ENCODE measurements at regions not wholly inside any gene's neighbourhood (a gene's known extent, or its start where the extent isn't known, plus 50 kb on each side); places are given as distances from the start of the nearest gene placed in this dataset.
A peak's percentile ranks its signal among the peaks of the same experiment; 100 is the strongest.

GRCh38 chr9:16262477-16263261 lies 607.8 kb downstream of the BNC2 start:
- H4K91ac ChIP-seq (ENCODE audit: low read length): no peak overlapping the region
- no peaks in the 10 kb centered on the region for H3K79me1 ChIP-seq (replicated peaks; ENCODE audit: low read length, poor library complexity, severe bottlenecking)
- H3K27me3 ChIP-seq (ENCODE audit: control insufficient read depth in 1 of 2, insufficient read depth in 1 of 2, low read length in 2 of 2): peaks cover 0 to 9% of the 10 kb centered on the region in 2 experiments
- no peak overlapping the region for H3K9ac ChIP-seq (ENCODE audit: low read length)
- no peak overlapping the region for H3K4ac ChIP-seq (ENCODE audit: low read depth in 1 of 2, low read length in 2 of 2)
- no peak overlapping the region for H3K27ac ChIP-seq (ENCODE audit: low read length, poor library complexity, severe bottlenecking)
- H2BK5ac ChIP-seq (ENCODE audit: low read depth, low read length, poor library complexity, severe bottlenecking): no peak overlapping the region
- H2BK12ac ChIP-seq (ENCODE audit: low read length in 2 of 2): no peak overlapping the region
- H3K18ac ChIP-seq (ENCODE audit: low read depth in 1 of 2, low read length in 2 of 2): no peak overlapping the region
- H3K9me3 ChIP-seq (ENCODE audit: control insufficient read depth, low read length): no peaks in the 10 kb centered on the region
- H3K4me3 ChIP-seq (ENCODE audit: insufficient read depth in 1 of 2, low read depth in 1 of 2, low read length in 2 of 2): no peak overlapping the region
- H3K4me2 ChIP-seq (ENCODE audit: low read length, poor library complexity, severe bottlenecking): peak overlapping the region; percentile 1
- H3K36me3 ChIP-seq (ENCODE audit: control insufficient read depth in 1 of 2, insufficient read depth in 2 of 2, low read depth in 1 of 2, low read length in 2 of 2): no peaks in the 10 kb centered on the region
- 48% methylated on average over 13 of the region's 14 CpGs for WGBS
- H2BK120ac ChIP-seq (ENCODE audit: low read depth, low read length): no peak overlapping the region
- H2AK5ac ChIP-seq (ENCODE audit: low read length, severe bottlenecking): no peak overlapping the region
- peaks cover 10% of the 10 kb centered on the region for H3K4me1 ChIP-seq (ENCODE audit: control insufficient read depth, insufficient read depth, low read depth, low read length)
- DNase-seq: peak; percentile 65
- H2BK15ac ChIP-seq (ENCODE audit: low read depth, poor library complexity, severe bottlenecking): no peak overlapping the region
- no peak overlapping the region for H3K23ac ChIP-seq (ENCODE audit: low read length in 2 of 2)
- no peak overlapping the region for H4K8ac ChIP-seq (ENCODE audit: low read length)
- no peak overlapping the region for H2AFZ ChIP-seq (ENCODE audit: low read depth, low read length)
- no peak overlapping the region for H3K14ac ChIP-seq (ENCODE audit: low read length in 2 of 2)

- 61% methylated on average over 5 of the region's 5 CpGs for WGBS
Measured at GRCh38 chr9:16265688-16266087, 604.8 kb downstream of the BNC2 start.

GRCh38 chr9:16266648-16267276 lies 603.7 kb downstream of the BNC2 start:
- Histone ChIP-seq H3K4ac (ENCODE audit: low read depth in 1 of 2, low read length in 2 of 2) (no peak overlapping the region), H3K9ac (ENCODE audit: low read length) (peak overlapping the region; percentile 88), H3K18ac (ENCODE audit: low read depth in 1 of 2, low read length in 2 of 2) (no peak overlapping the region), H2BK120ac (ENCODE audit: low read depth, low read length) (no peak overlapping the region), H3K23ac (ENCODE audit: low read length in 2 of 2) (no peak overlapping the region), H2BK15ac (ENCODE audit: low read depth, poor library complexity, severe bottlenecking) (no peak overlapping the region), H3K4me1 (ENCODE audit: control insufficient read depth, insufficient read depth, low read depth, low read length) (peaks cover 10% of the 10 kb centered on the region), H3K9me3 (ENCODE audit: control insufficient read depth, low read length) (no peaks in the 10 kb centered on the region), H4K91ac (ENCODE audit: low read length) (no peak overlapping the region), H3K27me3 (ENCODE audit: control insufficient read depth in 1 of 2, insufficient read depth in 1 of 2, low read length in 2 of 2) (peaks cover 0 to 9% of the 10 kb centered on the region in 2 experiments), H2AK5ac (ENCODE audit: low read length, severe bottlenecking) (no peak overlapping the region), H3K4me3 (ENCODE audit: insufficient read depth in 1 of 2, low read depth in 1 of 2, low read length in 2 of 2) (peak overlapping the region in 1 of 2 experiments; percentile 69), H3K36me3 (ENCODE audit: control insufficient read depth in 1 of 2, insufficient read depth in 2 of 2, low read depth in 1 of 2, low read length in 2 of 2) (no peaks in the 10 kb centered on the region), H3K14ac (ENCODE audit: low read length in 2 of 2) (no peak overlapping the region), H2BK5ac (ENCODE audit: low read depth, low read length, poor library complexity, severe bottlenecking) (no peak overlapping the region), H3K27ac (ENCODE audit: low read length, poor library complexity, severe bottlenecking) (no peak overlapping the region), H4K8ac (ENCODE audit: low read length) (no peak overlapping the region), H3K4me2 (ENCODE audit: low read length, poor library complexity, severe bottlenecking) (no peak overlapping the region), H3K79me1 (replicated peaks; ENCODE audit: low read length, poor library complexity, severe bottlenecking) (no peaks in the 10 kb centered on the region), H2BK12ac (ENCODE audit: low read length in 2 of 2) (no peak overlapping the region), H2AFZ (ENCODE audit: low read depth, low read length) (no peak overlapping the region)
- 84% methylated on average over 8 of the region's 9 CpGs for WGBS
- no peak for DNase-seq

More at GRCh38 chr9:16265688-16266087, 604.8 kb downstream of the BNC2 start:
- Histone ChIP-seq H2AFZ (ENCODE audit: low read depth, low read length) (no peak overlapping the region), H3K9me3 (ENCODE audit: control insufficient read depth, low read length) (no peaks in the 10 kb centered on the region), H2BK15ac (ENCODE audit: low read depth, poor library complexity, severe bottlenecking) (no peak overlapping the region), H3K79me1 (replicated peaks; ENCODE audit: low read length, poor library complexity, severe bottlenecking) (no peaks in the 10 kb centered on the region), H3K27me3 (ENCODE audit: control insufficient read depth in 1 of 2, insufficient read depth in 1 of 2, low read length in 2 of 2) (peaks cover 0 to 9% of the 10 kb centered on the region in 2 experiments), H2BK12ac (ENCODE audit: low read length in 2 of 2) (no peak overlapping the region), H4K91ac (ENCODE audit: low read length) (no peak overlapping the region), H3K14ac (ENCODE audit: low read length in 2 of 2) (no peak overlapping the region), H3K4me3 (ENCODE audit: insufficient read depth in 1 of 2, low read depth in 1 of 2, low read length in 2 of 2) (no peak overlapping the region), H3K23ac (ENCODE audit: low read length in 2 of 2) (no peak overlapping the region), H2BK120ac (ENCODE audit: low read depth, low read length) (no peak overlapping the region), H2AK5ac (ENCODE audit: low read length, severe bottlenecking) (no peak overlapping the region), H3K4ac (ENCODE audit: low read depth in 1 of 2, low read length in 2 of 2) (no peak overlapping the region), H3K9ac (ENCODE audit: low read length) (no peak overlapping the region), H3K4me1 (ENCODE audit: control insufficient read depth, insufficient read depth, low read depth, low read length) (peaks cover 10% of the 10 kb centered on the region), H3K18ac (ENCODE audit: low read depth in 1 of 2, low read length in 2 of 2) (no peak overlapping the region), H4K8ac (ENCODE audit: low read length) (no peak overlapping the region), H2BK5ac (ENCODE audit: low read depth, low read length, poor library complexity, severe bottlenecking) (no peak overlapping the region), H3K36me3 (ENCODE audit: control insufficient read depth in 1 of 2, insufficient read depth in 2 of 2, low read depth in 1 of 2, low read length in 2 of 2) (no peaks in the 10 kb centered on the region), H3K4me2 (ENCODE audit: low read length, poor library complexity, severe bottlenecking) (no peak overlapping the region), H3K27ac (ENCODE audit: low read length, poor library complexity, severe bottlenecking) (no peak overlapping the region)
- DNase-seq: peak; percentile 60

GRCh38 chr9:16267281-16268066 lies 603.0 kb downstream of the BNC2 start:
- Histone ChIP-seq H3K23ac (ENCODE audit: low read length in 2 of 2) (no peak overlapping the region), H3K4me3 (ENCODE audit: insufficient read depth in 1 of 2, low read depth in 1 of 2, low read length in 2 of 2) (peak overlapping the region in 1 of 2 experiments; percentile 69), H2BK120ac (ENCODE audit: low read depth, low read length) (no peak overlapping the region), H3K4me1 (ENCODE audit: control insufficient read depth, insufficient read depth, low read depth, low read length) (peaks cover 7% of the 10 kb centered on the region), H3K9ac (ENCODE audit: low read length) (peak overlapping the region; percentile 88), H3K14ac (ENCODE audit: low read length in 2 of 2) (no peak overlapping the region), H2BK5ac (ENCODE audit: low read depth, low read length, poor library complexity, severe bottlenecking) (no peak overlapping the region), H2BK12ac (ENCODE audit: low read length in 2 of 2) (no peak overlapping the region), H3K27me3 (ENCODE audit: control insufficient read depth in 1 of 2, insufficient read depth in 1 of 2, low read length in 2 of 2) (peaks cover 0 to 9% of the 10 kb centered on the region in 2 experiments), H2AFZ (ENCODE audit: low read depth, low read length) (no peak overlapping the region), H3K18ac (ENCODE audit: low read depth in 1 of 2, low read length in 2 of 2) (peak overlapping the region in 1 of 2 experiments; percentile 5), H4K8ac (ENCODE audit: low read length) (no peak overlapping the region), H2AK5ac (ENCODE audit: low read length, severe bottlenecking) (no peak overlapping the region), H3K27ac (ENCODE audit: low read length, poor library complexity, severe bottlenecking) (no peak overlapping the region), H3K4me2 (ENCODE audit: low read length, poor library complexity, severe bottlenecking) (peak overlapping the region; percentile 8), H3K36me3 (ENCODE audit: control insufficient read depth in 1 of 2, insufficient read depth in 2 of 2, low read depth in 1 of 2, low read length in 2 of 2) (no peaks in the 10 kb centered on the region), H3K4ac (ENCODE audit: low read depth in 1 of 2, low read length in 2 of 2) (no peak overlapping the region), H3K9me3 (ENCODE audit: control insufficient read depth, low read length) (no peaks in the 10 kb centered on the region), H4K91ac (ENCODE audit: low read length) (no peak overlapping the region), H3K79me1 (replicated peaks; ENCODE audit: low read length, poor library complexity, severe bottlenecking) (no peaks in the 10 kb centered on the region), H2BK15ac (ENCODE audit: low read depth, poor library complexity, severe bottlenecking) (no peak overlapping the region)
- peak; percentile 60 for DNase-seq
- 41% methylated on average over 7 of the region's 10 CpGs for WGBS
